ENCODE measurements at regions not wholly inside any gene's neighbourhood (a gene's known extent, or its start where the extent isn't known, plus 50 kb on each side); places are given as distances from the start of the nearest gene placed in this dataset.
"Not testable (repeated sequence)": the region's sequence is repeated elsewhere in the genome, so short reads cannot be mapped to it uniquely, and the experiment has no call there.

DNA sequence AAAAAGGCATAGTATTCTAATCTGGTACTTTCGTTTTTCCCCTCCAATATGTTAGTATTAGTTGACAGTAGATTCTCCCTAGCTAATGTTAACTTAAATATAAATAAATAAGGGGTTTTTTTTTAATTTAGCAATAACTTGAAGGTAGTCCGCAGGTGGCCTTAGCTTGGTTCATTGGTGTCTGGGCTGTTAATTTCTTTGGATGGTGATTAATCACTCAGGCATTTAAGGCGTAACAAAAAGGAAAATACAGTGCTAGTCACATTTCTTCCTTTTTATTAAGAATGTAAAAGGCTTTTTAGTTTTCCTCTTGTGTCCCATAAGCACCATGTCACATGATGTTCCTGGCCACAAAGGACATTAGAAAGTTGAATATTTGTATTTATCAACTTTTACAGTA, 161.0 kb upstream of the POT1 start:
- DNase-seq, result no peak

DNA sequence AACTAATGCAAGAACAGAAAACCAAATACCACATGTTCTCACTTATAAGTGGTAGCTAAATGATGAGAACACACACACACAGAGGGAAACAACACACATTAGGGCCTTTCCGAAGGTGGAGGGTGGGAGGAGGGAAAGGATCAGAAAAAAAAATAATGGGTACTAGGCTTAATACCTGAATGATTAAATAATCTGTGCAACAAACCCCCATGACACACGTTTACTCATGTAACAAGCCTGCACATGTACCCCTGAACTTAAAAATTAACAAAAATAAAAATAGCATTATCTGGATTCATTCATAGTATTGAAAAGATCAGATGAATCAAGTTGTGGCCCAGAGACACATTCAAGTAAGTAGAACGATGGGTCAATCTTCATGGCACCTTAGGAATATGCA, 159.5 kb upstream of the POT1 start:
- no peak for DNase-seq

DNA sequence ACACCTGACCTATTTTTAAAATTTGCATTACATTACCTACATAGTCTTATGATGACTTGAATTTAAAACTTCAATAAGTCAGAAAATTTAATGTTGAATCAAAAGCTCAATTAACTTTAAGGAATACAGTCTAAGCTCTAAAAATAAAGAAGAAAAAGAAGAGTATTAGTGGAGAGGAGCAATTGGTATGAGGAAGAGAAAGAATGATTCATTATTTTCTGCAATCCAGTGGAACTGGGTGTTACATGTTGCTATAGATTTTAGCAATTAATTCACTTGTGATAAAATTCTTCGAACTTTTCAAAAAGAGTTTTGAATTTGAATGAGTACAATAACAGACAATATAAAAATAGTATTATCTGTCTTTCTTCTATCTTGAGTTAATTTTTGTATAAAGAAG, 158.9 kb upstream of the POT1 start:
- DNase-seq, result no peak

DNA sequence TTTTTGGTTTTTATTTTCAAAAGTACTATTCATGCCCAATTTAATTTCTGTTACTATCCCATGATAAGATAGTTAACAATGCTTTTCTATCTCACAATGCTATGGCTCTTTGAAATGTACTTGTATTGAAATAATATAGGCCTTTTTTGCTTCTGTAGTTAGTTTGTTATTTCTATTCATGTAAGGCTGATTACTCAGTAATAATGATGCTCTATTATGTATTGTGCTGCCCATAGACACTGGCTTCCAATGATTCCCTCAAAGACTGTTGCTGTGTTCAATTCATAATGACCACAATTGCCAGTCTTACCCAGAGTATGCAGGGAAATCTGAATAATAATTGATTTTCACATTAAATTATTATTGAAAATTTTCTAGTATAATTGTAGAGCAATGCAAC, 155.5 kb upstream of the POT1 start:
- no peak for DNase-seq

DNA sequence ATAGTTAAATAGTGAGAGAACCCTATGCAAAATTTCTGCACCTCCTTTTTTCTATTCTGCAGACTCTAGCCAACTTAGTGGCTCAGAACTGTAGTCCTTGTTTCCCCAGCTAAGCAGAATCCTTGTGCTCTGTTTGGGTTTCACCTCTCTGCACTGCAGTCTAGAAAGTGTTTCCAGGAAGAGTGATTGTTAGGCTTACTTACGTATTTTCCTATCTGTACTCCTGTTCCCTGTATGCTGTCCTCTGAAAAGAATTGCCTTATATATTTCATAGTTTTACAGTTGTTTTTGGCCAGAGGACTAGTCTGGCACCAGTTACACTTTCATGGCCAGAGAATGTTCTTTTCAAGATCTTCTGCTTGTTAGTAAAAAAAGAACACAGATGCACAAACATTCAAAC, 154.6 kb upstream of the POT1 start:
- DNase-seq, result no peak

DNA sequence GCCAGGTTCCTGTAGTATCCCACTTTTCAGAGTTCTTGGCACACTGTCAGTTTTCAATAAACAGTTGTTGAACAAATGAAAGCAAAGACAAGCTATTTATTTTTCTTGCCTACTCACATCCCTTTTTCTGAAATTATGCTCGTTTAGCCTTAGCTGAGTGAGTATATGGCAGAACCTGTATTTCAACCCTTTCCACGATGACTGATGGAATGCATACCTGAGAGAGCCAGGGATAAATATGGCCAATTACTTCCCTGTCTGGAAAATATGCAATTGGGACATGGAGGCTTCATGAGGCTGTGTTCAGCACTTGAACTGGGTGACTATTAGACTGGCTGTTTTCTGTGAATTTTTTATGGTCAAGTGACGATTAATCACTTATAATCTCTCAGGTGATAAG, 144.5 kb upstream of the POT1 start:
- no peak for DNase-seq

DNA sequence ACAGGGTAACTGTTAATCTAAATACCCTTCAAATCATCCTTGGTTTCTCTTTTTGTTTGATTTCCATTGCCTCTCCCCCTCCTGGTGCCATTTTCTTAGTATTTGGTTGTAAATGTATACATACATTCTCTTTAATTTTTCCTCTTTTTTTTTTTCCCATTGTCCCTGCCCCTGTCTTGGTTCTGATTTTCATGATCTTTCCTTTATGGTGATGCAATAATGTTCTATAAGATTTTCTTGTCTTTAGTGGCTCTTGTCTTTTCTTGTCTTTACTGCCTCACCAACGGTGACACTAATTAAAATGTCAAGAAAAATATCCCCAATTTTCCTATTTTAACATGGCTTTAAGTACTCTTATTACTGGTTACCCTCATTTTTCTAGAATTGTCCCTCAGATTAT, 135.9 kb upstream of the POT1 start:
- no peak for DNase-seq

DNA sequence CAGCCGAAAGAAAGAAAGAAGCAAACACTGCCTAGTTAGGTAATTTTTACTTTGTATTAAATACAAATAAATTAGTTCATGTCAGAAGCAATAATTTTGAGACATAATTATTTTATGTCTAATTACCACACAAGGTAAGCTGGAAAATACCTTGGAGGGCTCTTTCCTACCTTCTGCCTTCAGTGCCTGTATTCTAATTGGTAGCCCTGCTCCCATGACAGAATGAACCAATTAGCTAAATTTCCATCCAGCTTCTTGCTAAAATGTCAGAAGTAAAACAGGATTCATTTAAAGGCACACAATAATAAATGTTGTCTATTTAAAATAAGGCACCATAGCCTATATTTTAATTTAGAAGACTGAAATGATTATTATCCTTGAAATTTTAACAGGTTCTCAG, 135.4 kb upstream of the POT1 start:
- no peak for DNase-seq

DNA sequence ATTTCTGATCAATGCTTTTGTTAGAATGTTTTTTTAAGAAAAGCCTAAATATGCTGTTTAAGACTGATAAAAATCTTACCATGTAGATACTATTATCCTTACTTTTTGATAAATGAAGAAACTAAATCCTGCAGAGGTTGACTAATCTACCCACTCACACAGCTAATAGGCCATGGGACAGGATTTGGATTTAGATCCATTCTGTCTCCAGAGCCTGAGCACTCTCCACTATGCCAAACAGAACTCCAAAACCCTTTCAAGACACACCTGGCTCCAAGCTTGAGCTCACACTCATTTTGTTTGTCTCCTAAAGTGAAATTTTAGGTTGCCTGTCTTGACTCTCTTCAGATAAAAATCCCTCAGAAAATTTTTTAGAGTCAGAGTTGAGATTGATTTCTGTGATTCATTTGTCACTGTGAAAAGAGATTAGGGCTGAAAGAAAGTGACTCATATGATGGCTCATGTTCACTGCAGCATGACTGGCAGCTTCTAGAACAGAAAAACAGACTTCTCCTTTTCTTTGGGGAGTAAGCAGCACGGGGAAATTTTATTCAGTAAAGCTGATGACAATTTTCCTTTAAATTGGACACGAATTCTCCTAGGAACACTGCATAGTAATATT, 132.3 kb upstream of the POT1 start:
- no peak for DNase-seq

DNA sequence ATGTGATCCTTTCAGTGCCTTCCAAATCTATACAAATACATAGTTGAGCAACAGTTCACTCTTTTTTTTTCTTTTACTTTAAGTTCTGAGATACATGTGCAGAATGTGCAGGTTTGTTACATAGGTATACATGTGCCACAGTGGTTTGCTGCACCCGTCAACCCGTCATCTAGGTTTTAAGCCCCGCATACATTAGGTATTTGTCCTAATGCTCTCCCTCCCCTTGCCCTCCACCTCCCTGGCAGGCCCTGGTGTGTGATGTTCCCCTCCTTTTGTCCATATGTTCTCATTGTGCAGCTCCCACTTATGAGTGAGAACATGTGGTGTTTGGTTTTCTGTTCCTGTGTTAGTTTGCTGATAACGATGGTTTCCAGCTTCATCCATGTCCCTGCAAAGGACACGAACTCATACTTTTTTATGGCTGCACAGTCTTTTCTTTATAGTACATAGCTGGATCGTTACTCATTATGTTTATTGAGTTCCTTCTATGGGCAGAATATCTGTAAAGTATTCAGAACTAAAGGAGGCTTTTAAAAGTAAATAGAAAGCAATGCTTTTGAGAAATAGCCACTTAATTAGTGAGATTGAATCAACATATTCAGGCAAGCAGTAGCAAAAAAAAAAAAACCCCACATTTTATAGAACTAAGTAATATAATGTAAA, 131.6 kb upstream of the POT1 start:
- not testable (repeated sequence) for DNase-seq

DNA sequence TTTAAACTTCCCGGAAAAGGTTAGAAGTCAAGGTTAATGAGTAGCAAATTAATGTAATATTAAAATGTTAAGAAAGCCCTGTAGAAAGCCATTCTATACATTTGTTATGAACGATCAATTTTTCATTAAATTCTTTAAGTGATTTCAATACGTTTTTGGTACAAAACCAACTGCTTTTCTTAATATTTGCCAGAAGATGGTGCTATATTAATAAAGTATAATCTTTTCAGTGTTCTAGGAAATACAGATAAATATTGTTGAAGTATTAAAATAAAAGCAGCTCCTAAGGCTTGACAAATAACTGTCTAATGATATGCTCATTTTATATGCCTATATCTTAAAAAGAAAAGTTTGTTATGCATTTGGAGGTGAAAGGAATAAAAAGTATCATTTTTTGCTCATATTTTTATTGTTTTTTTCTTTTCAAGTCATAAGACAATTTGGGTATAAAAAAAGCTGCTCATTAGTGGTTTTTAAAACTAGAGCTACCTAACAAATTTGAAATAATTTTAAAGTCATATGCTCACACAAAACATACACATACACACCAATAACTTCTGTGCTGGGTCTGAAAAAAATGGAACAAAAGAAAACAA, 130.3 kb upstream of the POT1 start:
- peak in 1 of 2 experiments; percentile 4 for DNase-seq

DNA sequence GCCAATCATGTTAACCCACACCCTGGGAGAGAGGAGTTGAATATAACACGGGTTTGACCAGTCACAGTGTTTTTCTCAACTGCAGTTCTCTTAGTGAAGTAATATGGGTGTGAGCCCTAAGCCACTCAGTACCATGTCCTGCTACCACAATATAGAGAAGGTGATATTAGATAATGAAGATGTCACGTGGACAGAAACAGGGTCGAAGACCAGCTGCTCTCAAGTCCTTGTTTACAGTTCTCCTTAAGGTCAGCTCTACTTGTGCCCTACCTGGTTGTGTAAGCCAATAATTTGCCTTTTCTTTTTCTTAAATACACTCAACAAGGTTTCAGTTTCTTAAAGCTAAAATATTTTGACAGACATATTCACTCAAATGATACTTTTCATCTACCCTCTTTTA, 128.3 kb upstream of the POT1 start:
- no peak for DNase-seq

DNA sequence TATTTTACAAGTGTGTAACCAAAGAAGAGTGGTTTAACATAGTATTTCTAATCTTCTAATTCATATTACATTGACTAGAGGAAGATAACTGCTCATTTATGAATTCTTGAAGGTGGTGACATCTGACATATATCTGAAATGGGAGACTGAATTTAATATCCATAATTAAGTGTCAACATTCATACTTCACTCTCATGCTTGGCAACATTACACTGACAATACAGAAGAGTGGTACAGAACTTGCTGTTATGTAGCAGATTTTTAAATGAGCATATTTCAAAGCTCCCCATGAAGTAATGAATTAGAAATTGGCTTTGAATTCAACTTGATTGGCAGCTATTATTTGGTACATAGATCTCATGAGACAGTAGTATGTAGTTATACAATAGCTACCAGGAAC, 125.8 kb upstream of the POT1 start:
- no peak for DNase-seq

DNA sequence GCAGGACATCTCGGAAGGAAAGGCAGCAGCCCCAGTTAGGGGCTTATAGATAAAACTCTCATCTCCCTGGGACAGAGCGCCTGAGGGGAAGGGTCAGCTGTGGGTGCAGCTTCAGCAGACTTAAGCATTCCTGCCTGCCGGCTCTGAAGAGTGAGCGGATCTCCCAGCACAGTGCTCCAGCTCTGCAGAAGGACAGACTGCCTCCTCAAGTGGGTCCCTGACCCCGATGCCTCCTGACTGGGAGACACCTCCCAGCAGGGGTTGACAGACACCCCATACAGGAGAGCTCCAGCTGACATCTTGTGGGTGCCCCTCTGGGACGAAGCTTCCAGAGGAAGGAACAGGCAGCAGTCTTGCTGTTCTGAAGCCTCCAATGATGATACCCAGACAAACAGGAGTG, 117.1 kb upstream of the POT1 start:
- DNase-seq, result no peak

DNA sequence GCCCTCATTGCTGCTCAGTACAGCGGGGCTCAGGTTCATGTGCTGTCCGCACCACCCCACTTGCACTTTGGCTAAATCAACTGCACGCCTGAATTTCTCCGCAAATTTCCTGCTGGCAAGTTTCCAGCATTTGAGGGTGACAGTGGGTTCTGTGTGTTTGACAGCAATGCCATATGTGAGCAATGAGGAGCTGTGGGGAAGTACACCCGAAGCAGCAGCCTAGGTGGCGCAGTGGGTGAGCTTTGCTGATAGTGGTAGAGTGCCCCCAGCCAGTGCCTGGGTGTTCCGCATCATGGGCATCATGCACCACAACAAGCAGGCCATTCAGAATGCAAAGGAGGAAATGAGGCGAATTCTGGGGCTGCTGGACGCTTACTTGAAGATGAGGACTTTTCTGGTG, 103.9 kb upstream of the POT1 start:
- peak in 1 of 2 experiments; percentile 10 for DNase-seq

DNA sequence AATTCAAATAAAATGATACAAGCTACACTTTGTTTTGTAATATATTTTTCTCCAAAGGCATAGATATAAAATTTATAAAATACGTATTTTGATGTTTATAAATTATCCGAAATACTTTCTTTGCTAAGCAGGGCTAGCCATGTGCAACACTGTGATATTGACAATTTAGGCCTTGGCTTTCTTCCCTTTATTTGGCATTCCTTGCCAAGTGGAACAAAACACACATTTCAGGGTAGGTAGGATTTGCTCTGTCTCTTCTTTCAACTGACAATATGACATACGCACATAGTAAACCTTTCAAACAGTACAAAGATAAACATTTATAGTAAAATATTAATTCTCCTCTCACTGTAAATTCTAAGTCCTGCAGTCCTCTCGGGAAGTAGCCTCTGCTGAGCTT, 103.3 kb upstream of the POT1 start:
- no peak for DNase-seq

DNA sequence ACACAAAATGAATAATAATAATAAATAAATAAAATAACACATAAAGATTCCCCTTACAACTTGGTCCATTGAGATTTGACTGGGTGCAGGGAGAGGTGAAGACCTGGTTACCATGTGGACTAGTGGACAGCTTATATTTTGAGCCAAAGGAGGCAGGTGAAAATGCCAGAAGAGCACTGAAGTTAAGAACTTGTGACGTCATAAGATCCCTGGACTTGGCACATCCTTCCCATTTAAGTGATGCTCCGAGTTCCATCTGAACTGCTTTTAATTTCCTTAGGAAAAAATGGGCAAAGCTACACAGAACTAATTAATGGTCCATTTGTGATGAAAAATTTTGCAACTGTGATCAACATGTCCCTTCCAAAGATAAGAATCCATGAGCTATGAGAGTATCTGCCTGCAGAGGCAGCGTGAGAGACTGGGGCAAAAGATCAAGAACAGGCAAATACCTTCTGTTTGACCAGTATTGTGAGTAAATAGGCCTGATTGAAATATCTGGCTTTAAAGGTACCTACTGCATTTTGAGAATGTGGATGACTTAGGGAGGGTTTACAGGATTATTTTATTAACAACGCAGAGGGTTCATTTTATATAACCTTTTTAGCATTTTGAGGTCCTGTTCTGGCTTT, 101.2 kb upstream of the POT1 start:
- no peak for DNase-seq

DNA sequence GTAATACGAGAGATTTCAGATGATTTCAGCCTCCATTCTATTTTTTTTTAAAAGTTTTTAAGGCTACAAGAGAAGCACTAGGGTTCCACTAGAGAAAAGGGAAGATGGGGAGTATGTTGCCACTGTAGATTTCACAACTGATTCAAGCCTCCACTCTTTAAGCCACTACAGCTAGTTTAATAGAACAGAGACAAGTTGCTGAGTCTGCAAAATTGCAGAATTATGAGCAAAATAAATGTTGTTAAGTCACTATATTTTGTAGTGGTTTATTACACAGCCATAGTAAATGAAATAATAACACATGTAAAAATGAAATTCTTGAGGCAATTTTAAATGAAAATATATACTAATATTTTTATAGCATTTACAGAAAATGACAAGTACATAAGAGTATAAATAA, 96.0 kb upstream of the POT1 start:
- no peak for DNase-seq

DNA sequence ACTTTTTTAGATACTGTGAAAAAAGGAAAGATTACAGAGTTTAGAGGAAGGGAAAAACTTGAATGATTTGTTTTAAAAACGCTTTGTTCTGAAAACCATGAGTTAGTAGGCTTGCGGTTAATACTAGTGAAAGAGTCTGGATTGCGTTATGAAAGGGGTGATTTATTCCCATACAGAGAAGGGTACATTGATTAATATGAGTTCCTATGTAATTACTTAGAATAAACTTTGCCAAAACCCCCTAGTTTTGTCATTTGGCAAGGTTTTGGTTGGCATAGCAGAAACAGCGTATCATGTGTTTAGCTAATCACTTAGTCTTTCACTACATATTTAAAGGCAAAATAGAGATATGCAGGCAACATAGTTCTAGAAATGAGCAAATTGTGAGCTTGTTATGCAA, 91.2 kb upstream of the POT1 start:
- DNase-seq, result no peak

DNA sequence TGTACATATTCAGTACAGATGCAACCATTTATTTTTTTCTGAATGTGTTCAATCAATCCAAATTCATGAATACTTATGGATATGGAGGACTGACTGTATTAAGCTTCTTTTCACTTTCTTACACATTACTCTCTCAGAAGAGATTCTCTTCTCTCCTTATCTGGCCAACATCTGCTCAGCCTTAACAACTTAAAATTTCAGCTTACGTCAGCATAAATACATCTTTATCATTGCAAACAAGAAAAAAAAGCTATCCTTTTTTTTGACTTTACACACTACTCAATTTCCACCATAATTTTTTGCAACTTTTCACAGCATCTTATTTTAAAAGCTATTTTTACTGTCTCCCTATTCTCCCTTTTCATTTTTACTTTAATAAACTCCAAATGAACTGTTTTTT, 80.9 kb upstream of the POT1 start:
- DNase-seq, result no peak

DNA sequence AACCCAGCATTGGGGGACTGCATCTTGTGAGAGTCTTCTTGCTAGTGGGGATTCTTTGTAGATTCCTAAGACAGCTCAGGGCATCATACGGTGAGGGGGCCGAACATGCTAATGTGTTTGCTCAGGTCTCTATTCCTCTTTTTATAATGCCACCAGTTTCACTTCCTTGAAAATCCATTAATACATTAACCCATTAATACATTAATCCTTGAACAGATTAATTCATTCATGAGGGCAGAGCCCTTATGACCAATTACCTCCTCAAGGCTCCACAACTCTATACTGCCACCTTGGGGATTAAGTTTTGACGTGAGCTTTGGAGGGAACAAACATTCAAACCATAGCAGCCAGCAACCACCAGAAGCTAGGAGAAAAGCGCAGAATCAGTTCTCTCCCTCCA, 67.2 kb upstream of the POT1 start:
- no peak for DNase-seq

DNA sequence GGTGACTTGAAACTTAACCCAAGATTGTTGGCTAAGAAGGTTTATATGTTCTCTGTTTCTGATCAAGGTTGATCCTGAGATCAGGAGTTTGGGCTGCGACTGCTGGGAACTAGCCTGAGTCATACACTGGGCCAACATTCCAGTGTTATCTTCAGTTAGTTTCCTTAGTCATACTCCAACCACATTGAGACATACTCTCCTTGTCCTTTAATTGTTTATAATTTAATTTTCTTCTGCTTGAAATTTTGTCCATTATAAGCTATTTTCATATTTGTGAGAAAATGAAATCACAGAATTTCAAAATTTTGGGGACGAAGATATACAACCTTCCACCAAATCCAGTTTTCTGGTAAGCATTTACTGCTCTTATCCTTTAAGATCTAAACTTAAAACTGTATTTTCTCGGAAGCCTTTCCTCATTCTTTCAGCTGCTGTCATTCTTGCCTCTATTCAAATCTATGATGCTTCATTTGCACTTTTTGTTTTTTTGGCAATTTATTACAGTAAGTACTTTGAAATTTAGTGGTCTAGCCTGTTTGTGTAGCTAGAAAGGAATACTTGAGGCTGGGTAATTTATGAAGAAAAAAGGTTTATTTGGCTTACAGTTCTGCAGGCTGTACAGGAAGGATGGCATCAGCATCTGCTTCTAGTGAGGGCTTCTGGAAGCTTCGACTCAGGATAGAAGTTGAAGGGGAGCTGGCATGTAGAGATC, 63.4 kb upstream of the POT1 start:
- no peak for DNase-seq

DNA sequence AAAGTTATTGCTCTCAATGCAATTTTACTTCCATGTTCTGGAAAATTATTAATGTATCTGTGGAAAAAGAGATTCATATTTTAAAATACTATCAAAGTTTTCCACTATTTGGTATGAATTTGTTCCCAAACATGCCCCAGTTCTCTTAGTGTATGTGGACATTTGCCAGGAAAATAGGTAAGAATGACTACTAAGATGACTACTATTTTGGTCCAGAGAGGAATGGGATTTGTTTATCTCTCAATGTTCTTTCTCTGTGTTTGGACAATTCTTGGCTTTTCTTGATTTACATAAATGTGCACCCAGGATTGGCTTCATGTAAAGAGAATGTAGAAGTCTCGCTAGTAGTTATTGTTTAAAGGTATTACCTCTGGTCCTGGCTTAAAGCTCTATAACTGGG, 60.3 kb upstream of the POT1 start:
- no peak for DNase-seq

Measured in NCI-H1930 (cell line).